NK-92 treated with Interleukin-12 subunit alpha and Interleukin-12 subunit beta, amount 100 ng/mL, for 24 hours (cell line): ENCODE measurements at regions not wholly inside any gene's neighbourhood (a gene's known extent, or its start where the extent isn't known, plus 50 kb on each side); places are given as distances from the start of the nearest gene placed in this dataset.
"Not testable (repeated sequence)": the region's sequence is repeated elsewhere in the genome, so short reads cannot be mapped to it uniquely, and the experiment has no call there.

Experiments used
- DNase-seq: peaks from one replicate; lab custom pipeline; 2025; lab: John Stamatoyannopoulos, UW

DNA sequence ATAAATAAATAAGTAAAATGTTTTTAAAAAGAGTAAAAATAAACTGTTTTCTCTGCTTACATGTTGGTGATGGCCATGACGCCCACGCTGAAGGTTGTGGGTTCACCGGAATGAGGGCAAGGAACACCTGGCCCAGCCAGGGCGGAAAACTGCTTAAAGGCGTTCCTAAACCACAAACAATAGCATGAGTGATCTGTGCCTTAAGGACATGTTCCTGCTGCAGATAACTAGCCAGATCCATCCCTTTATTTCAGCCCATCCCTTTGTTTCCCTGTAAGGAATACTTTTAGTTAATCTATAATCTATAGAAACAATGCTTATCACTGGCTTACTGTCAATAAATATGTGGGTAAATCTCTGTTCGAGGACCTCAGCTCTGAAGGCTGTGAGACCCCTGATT lies 63.3 kb upstream of the CEP78 start:
- DNase-seq: not testable (repeated sequence)

DNA sequence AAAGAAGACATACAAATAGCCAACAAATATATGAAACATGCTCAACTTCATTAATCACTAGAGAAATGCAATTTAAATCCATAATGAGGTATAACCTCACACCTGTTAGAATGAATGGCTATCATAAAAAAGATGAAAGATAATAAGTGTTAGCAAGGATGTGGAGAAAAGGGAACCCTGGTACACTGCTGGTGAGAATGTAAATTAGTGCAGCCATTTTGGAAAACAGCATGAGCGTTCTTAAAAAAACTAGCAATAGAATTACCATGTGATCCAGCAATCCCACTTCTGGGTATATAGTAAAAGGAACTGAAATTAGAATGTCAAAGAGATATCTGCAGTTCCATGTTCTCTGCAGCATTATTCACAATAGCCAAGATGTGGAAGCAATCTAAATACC lies 64.2 kb upstream of the CEP78 start:
- DNase-seq: no peak

DNA sequence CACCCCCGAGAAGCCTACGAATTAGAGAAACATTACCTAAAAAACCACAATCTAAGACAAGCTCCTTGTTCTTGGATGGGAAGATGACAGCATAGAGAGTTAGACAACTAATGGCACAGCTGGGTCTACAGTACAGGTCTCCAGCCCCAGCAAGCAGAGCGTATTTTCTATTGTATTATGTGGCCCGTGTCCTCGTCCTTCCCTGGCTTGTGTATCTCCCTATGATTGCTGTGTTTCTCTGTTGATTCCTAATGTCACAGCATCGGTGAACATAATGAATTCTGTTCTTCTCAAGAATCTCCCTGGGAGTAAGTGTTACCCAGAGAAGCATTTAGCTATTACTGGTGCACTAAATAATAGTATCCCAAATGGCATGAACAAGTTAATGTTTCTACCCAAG lies 66.8 kb upstream of the CEP78 start:
- no peak for DNase-seq

DNA sequence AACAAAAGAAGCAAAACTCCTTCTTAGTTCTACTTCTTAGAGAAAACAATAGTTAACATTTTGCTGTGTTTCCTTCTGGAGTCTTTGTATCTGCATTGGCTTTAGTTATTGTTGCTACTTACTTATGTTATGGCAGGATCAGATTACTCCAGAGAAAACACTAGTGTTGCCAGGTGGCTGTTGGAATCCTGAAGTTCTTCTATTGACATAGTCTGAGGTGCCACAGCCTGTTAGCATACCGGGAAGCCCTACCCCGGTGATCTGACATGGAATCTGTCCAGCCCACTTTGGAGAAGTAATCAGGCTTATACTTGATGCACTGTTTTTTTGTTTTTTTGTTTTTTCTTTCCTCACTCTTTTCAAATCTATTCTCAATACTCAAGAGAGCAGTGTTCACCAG lies 68.5 kb upstream of the CEP78 start:
- DNase-seq: no peak

DNA sequence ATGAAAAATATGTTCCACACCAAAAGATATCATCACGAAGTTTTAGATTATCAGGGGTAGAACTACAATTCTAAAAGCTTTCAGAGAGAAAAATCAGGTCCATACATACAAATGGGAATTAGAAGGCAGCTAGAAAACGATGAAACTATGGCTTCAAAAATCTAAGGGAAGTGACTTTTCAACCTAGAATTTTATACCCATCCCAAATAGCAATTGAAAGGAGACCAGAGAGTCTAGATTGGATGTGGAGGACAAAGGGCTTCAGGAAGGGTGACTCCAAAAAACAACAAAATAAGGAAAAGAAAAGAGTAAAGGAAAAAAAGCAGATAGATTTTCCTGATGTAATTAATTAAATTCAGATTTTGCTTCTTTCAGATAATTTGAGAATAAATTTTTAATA lies 72.0 kb upstream of the CEP78 start:
- DNase-seq: no peak

DNA sequence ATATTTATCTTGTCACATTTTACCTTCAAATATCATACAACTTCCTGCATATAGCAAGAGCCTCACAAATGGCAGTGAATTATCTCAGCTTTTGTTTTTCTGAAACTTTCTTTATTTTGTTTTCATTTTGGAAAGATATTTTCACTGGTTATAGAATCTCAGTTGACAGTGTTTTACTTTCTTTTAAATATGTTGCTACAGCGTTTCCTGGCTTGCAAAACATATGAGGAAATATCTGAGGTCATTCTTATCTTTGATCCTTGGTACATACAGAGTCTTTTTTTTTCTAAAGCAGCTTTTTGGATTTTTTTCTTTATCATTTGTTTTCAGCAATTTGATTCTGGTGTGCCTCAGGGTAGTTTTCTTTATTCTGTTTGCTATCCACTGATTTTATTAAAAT lies 77.6 kb upstream of the CEP78 start:
- no peak for DNase-seq

DNA sequence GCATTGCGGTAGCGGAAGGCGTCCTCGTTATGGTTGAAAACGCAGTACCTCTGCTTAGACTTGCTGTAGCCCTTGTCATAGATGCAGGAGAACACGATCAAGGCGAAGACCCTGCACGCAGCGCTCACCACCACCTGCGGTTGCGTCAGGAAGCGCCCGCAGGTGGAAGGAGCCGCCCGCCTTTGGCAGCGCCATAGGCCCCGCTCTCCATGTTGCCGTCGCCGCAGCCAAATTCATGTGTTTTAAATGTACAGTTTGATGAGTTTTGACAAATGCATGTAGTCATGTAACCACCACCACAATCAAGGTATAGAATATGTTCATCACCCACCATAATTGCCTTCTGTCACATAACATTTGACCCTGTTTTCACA lies 84.9 kb upstream of the CEP78 start:
- DNase-seq: no peak

DNA sequence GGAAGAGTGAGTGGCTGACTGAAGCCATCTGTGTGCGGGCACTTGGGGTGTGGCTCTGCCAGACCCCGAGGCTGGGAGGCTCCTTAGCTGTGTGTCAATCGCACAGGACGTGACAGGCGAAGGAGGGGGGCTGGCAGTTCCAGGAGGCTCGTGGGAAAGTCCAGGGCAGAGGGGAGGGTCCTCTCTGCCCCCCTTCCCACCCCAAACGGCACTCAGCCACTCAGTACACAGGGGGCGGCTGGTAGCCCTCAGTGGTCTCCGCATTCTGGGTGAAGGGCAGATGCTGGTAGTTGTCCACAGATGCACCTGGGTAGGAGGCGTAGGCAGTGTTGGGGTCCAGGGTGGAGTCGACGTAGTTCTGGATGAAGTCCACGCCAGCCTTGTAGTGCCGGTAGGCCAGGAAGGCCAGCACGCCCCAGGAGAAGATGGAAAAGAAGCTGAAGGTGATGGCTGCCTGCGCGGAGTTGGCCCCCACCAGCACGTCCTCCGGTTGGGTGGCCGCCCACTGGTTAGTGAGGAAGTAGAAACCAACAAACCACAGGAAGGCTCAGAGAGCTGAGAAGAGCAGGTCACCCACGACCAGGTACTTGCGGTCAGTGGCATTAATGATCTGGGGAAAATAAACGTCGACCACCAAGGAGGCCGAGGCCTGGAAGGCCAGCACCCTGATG lies 85.4 kb upstream of the CEP78 start:
- no peak for DNase-seq

DNA sequence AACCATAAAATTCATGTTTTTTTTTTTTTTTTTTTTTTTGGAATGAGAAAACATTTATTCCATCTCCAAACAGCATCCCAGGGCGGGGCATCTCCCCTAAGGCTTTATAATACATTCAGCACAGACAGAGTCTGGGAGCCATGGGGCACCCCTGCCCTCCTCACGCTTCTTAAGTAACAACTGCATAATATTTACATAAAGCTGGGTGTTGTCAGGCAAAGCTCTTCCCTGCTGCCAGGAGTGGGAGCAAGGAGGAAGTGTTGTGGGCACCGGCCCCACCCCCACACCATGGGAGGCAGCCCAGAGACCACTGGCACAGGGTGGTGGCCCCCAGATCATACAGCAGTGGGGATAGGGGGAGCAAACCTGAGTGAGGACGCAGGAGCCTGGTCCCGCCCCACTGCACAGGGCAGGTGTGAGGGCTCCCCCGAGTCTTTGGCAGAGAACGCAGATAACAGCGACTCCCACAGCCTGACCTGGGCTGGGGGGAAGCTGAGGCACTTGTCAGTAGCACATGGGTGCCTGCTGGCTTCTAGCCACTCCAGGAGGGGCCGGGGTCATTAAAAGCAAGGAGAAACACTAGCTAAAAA lies 86.1 kb upstream of the CEP78 start:
- DNase-seq: no peak

DNA sequence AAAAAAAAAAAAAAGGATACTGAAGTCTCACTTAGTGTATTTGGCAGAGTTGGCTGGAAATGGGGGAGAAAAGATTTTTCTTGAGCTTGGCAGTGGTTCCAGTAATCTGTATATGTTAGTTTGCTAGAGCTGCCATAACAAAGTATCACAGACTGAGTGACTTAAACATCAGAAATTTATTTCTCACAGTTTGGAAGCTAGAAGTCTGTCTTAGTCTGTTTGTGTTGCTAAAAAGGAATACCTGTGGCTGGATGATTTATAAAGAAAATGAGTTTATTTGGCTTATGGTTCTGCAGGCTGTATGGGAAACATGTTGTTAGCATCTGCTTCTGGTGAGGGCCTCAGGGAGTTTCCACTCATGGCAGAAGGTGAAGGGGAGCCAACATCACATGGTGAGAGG lies 89.6 kb upstream of the CEP78 start:
- no peak for DNase-seq

DNA sequence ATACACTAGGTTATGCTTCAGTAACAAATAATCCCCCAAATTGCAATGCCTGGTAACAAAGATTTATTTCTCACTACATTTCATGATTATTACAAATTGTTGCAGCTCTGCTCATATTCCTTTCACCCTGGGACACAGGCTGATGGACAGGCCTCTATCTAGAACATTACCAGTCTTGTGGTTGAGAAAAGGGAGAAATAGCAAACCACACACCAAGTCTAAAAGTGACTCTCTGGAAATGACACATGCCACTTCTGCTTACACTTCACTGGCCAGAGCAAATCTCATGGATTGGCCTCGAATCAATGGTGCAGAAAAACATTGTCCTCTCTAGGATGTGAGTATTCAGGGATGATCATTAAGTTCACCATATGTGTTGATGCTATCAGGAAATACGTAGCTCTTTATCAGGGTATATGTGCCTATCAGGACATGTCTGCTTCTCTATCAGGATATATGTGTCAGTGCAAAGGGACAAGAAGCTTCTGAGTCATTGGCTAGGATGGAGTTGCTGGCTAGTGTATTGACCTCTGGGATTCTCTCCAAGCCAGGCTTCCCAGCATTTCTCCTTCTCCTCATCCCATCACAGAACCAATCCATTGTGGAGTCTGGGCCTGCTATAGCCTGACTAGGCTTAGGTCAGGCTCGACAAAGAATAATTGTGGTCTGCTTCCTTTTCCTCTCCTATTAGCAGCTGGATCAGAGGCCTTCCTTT lies 91.1 kb upstream of the CEP78 start:
- no peak for DNase-seq

DNA sequence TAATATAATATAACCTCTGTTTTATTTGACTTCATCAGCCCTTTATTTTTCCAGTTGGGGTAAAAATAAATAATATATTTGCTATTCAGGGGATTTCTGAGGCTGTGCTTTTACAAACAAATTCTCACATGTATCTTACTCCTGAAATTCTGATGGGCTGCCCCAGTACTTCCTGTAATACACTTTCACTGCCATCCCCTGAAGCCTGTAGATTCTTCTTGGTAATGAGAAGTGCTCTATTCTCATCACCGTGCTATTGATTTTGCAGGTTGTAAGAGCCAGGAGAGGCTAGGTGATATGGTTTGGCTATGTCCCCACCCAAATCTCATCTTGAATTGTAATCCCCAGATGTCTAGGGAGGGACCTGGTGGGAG lies 91.9 kb upstream of the CEP78 start:
- DNase-seq: no peak

DNA sequence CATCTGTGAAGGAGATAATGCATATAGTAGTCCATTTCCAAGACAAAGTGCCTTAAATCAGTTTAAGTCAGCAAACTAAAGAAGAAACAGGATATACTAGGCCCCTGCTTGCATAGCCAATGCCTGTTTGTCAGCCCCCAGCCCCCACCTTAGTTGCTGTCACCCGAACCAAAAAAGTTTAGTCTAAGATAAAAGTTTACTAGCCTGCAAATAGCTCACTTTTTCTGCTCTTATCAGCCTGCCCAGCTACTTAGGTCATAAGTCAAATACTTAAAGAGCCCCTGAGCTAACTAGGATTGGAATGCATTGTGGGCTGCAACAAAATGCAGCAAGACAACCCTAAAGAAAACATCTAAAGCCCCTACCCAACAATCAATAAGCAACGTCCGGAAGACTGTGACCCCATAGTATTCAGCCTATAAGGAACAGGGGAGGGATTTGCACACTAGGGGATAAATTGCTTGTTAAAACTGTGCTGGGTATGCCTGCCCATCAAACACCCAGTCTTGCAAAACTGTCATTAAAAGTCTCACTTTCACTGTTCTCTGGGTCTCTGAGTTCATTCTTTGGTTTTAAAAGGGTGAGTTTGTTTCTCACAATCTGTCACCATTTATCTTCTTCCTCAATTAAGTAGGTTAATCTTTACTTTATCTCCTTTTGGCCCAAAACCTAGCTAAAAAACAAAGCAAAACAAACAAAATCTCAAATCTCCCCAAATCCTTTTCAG lies 92.4 kb upstream of the CEP78 start:
- DNase-seq: no peak

DNA sequence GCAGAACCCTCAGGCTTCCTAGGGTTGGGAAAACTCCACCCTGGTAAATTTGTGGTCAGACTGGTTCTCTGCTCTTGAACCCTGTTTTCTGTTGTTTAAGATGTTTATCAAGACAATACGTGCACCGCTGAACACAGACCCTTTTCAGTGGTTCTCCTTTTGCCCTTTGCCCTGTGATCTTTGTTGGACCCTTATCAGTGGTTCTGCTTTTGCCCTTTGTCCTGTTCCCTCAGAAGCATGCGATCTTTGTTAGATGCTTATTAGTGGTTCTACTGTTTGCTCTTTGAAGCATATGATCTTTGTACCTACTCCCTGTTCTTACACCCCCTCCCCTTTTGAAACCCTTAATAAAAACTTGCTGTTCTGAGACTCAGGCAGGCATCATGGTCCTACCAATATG lies 93.6 kb upstream of the CEP78 start:
- not testable (repeated sequence) for DNase-seq

DNA sequence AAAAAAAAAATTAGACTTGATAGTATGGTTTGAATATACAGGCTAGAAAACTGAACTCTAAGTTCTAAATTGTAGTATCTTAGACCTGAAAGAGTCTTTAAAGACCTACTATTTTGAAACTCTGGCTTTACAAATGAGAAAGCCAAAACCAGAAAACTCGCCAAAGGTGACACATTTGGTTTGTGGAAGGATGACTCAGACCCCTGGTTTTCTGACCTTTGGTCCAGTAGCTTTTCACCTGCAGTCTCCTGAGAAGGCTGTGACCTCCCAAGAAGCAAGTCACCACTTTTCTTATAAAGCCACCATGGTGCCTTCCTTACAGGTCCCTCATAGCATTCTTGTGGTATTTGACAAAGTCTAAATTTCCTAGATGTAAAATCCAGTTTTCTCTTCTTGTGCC lies 102.1 kb upstream of the CEP78 start:
- peak; percentile 14 for DNase-seq

DNA sequence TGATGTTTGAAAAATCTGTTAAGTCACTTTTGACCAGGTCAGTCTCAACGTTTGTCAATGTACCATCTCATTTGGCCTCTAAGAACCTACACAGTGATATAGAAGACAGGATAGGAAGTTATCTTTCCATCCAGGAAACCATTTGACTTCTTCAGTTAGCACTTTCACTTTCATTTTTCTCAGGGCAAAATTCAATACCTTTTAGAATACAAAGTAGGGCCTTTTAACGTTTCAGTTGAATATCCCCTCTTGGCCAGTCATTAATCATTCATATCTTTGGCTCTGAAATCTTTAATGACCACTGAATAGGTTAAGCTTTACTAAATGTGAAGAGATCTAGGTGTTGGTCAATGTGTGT lies 101.1 kb upstream of the GNAQ start:
- no peak for DNase-seq

DNA sequence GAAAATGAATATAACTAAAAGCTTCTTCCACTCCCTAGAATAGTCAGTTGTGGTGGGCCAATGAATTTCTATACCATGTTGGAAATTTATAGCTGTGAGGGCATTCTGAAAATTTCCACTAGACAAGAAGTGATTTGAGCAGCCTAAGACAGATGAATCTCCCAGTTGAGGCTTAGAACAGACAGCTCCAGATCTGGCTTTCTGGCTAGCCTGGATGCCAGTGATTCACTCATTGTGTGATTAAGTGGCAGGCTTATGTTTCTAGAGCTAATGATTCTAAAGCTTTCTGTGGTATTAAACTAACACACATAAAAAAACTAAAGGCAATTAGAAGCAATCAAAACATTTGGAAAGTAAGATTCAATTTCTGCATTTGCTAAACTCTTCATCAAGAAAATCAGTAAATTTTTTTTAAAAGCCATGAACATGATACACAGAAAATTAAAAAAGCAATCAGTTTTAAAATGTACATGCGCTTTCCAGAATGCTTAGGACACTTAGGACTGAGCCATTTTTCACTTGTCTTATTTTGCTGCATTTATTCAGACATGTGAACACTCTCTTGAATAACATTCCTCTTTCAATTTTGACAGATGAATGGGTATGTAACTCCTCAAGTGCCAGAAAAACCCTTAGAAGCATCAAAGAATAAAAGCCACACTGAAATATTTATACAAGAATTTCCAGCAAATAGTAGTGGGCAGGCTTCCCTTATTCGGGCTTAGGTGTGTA lies 100.5 kb upstream of the GNAQ start:
- no peak for DNase-seq

DNA sequence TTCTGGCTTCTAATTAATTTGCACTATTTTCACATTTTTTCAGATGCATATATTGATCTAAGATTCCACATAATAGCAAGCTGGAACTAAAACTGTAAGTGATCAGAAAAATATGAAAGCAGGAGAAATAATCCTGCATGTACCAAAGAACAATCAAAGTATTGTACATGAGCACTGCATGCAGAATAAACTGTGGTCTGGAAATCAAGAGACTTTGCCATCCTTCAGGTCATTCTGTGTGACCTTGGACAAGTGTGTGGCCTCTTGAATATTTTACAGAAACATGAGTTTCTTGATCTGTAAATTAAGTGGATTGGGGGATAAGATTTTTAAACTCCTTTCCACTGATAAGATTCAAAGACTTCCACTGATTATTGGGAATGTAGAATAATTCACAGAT lies 99.2 kb upstream of the GNAQ start:
- no peak for DNase-seq

DNA sequence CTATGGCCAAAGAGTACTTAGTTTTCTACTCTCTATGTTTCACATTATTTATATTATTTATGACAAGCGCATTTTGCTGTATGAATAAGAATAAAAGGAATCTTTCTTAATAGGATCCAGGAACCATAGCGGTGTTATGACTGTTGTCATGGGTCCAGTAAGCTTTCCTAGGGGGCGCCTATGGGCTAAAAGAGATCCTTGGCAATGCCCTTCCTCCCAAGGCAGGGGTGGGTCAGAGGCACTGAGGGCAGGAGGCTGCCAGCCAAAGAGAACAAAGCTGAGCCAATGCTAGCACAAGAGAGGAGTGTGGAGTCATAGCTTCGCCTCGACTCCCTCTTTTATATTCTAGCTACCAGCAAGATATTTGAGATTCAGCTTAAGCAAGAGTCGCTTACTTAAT lies 98.4 kb upstream of the GNAQ start:
- no peak for DNase-seq

DNA sequence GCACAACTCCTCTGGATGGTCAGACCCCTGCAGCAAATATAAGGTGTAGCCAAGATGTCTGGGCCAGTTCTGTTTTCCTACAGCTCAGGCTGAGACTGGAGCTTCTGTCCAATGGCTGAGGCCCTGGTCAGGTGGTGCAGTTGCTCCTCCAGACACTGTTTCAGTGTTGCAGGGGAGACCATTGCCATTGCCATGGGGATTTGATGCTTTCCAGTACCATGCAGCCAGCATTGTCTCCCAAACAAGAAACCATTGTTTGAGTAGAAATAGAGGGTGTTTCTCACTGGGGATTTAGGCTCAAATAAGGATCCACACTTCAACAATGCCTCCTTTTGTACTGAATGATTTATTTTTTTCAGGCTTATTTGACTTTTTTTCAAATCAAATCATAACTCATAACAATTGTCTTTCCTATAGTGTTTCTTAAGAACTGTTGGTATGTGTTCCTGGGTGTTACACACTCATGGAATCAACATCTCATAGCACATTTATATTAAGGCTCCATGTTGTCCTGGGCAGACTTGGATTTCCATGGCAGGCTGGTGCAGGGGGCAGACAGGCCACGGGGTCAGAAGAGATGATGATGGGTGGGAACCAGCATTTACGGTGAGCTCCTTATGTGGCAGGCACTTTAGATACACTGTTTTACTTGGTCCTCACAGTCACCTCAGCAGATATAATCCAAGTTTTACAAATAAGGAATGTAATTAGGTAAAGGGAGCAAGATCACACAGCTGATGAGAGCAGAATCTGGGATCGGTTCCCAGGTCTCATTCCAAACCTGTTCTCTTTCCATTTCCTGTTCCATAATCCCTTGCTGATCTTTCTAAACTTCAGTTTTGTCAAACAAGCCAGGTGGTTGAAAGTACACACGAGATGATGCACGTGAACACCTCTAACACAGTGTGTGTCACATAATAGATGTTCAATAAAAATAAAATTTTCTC lies 95.9 kb upstream of the GNAQ start:
- no peak for DNase-seq

DNA sequence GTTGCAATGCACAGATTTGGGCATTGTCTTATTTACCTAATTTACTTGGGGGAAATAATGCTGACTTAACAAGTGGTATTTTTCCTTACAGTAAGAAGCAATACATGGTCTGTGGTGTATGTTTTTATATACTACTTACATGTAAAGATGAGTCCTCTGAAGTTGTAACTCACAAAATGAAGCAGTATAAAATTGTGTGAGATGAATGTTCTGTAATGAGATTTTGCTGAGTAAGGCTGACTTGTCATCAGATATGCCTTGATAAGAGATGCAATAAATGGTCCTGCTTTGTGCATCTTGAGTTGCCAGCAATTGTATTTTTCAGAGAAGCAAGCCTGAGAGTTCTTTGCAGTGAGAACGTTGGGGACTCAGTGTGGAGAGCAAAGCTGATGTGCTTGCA lies 92.2 kb upstream of the GNAQ start:
- no peak for DNase-seq
